OCI-LY1 (cell line): ENCODE measurements at regions not wholly inside any gene's neighbourhood (a gene's known extent, or its start where the extent isn't known, plus 50 kb on each side); places are given as distances from the start of the nearest gene placed in this dataset.

Source experiments
- H2AFZ ChIP-seq: fragments of 200-600 bp; sonication (generic), shearing (Covaris generic); 2 replicates; pipeline ENCODE4 v1.6.0; 2014; ENCODE audit warnings: antibody characterized with exemption, mild to moderate bottlenecking, low read length
- H3F3A ChIP-seq: fragments of 200-600 bp; sonication (generic), shearing (Covaris generic); 2 replicates; pipeline ENCODE4 v1.6.0; 2014; ENCODE audit warnings: mild to moderate bottlenecking, antibody characterized with exemption, low read length, moderate library complexity; ENCODE audit not compliant: insufficient read depth
- H3K27ac ChIP-seq: fragments of 200-600 bp; sonication (generic); 2 replicates; pipeline ENCODE4 v1.5.1; 2014; ENCODE audit warnings: low read length, mixed run types, mild to moderate bottlenecking, low read depth; ENCODE audit not compliant: poor library complexity, severe bottlenecking
- H3K27me3 ChIP-seq: fragments of 200-600 bp; sonication (generic); 2 replicates; pipeline ENCODE4 v1.6.0; 2014; ENCODE audit warnings: antibody characterized with exemption, mild to moderate bottlenecking, low read length, moderate library complexity; ENCODE audit not compliant: insufficient read depth
- H3K36me3 ChIP-seq: fragments of 200-600 bp; sonication (generic); 2 replicates; pipeline ENCODE4 v1.6.1; 2014; ENCODE audit warnings: mild to moderate bottlenecking, antibody characterized with exemption, low read length, moderate library complexity, mixed read lengths; ENCODE audit not compliant: insufficient read depth
- H3K4me1 ChIP-seq: fragments of 200-600 bp; sonication (generic); 2 replicates; pipeline ENCODE4 v1.5.1; 2014; ENCODE audit warnings: mild to moderate bottlenecking, low read length, moderate library complexity; ENCODE audit not compliant: insufficient read depth, severe bottlenecking
- H3K4me2 ChIP-seq: fragments of 200-600 bp; sonication (generic), shearing (Covaris generic); 2 replicates; pipeline ENCODE4 v1.6.1; 2014; ENCODE audit warnings: low read length
- H3K4me3 ChIP-seq: fragments of 200-600 bp; sonication (generic); 2 replicates; pipeline ENCODE4 v1.5.1; 2014; ENCODE audit warnings: low read length, low read depth, mild to moderate bottlenecking, mixed read lengths; ENCODE audit not compliant: poor library complexity, severe bottlenecking
- H3K79me2 ChIP-seq: fragments of 200-600 bp; shearing (Covaris generic); 2 replicates; pipeline ENCODE4 v1.6.1; 2016; ENCODE audit warnings: mixed run types, low read length, mixed read lengths; ENCODE audit not compliant: insufficient read depth
- H3K9ac ChIP-seq: fragments of 200-600 bp; sonication (generic), shearing (Covaris generic); 2 replicates; pipeline ENCODE4 v1.6.1; 2014; ENCODE audit warnings: mild to moderate bottlenecking, low read length, mixed read lengths
- H3K9me2 ChIP-seq: fragments of 200-600 bp; sonication (generic), shearing (Covaris generic); 2 replicates; pipeline ENCODE4 v1.6.1; 2014; ENCODE audit warnings: low read depth, mild to moderate bottlenecking, low read length, mixed read lengths
- H3K9me3 ChIP-seq: fragments of 200-600 bp; shearing (Covaris generic); 2 replicates; pipeline ENCODE4 v1.6.1; 2014; ENCODE audit warnings: low read length, mixed read lengths
- H4K20me1 ChIP-seq: fragments of 200-600 bp; sonication (generic), shearing (Covaris generic); 2 replicates; pipeline ENCODE4 v1.6.0; 2016; ENCODE audit warnings: mild to moderate bottlenecking, low read length; ENCODE audit not compliant: insufficient read depth
- CTCF ChIP-seq: fragments of 200-600 bp; sonication (generic), shearing (Covaris generic); IDR thresholded peaks from 2 replicates; pipeline ENCODE4 v1.5.1; 2017; ENCODE audit warnings: mild to moderate bottlenecking, antibody characterized with exemption, low read length, moderate library complexity, mixed read lengths
- EZH2 ChIP-seq: fragments of 200-600 bp; sonication (generic), shearing (Covaris generic); IDR thresholded peaks from 2 replicates; pipeline ENCODE4 v1.8.0; 2017; ENCODE audit warnings: borderline replicate concordance, mixed run types, mild to moderate bottlenecking, antibody characterized with exemption, low read length, moderate library complexity, mixed read lengths

GRCh38 chr20:24084281-24084680, 95.7 kb upstream of the GGTLC1 start:
- H2AFZ ChIP-seq = no peak overlapping the region
- H3K4me1 ChIP-seq = no peaks in the 10 kb centered on the region
- H3K9me3 ChIP-seq = no peaks in the 10 kb centered on the region
- no peaks in the 10 kb centered on the region for H3K36me3 ChIP-seq
- no peaks in the 10 kb centered on the region for H3K27me3 ChIP-seq
- no peak overlapping the region for H3K4me3 ChIP-seq
- H3K9ac ChIP-seq = no peak overlapping the region
- no peaks in the 10 kb centered on the region for H3K9me2 ChIP-seq
- H4K20me1 ChIP-seq = no peaks in the 10 kb centered on the region
- TF ChIP-seq CTCF = no peak
- no peak for TF ChIP-seq EZH2
- no peak overlapping the region for H3K4me2 ChIP-seq
- no peak overlapping the region for H3K27ac ChIP-seq
- no peaks in the 10 kb centered on the region for H3F3A ChIP-seq
- no peaks in the 10 kb centered on the region for H3K79me2 ChIP-seq

GRCh38 chr20:24081077-24081476, 92.5 kb upstream of the GGTLC1 start:
- H3K4me3 ChIP-seq = no peak overlapping the region
- no peaks in the 10 kb centered on the region for H3K4me1 ChIP-seq
- H4K20me1 ChIP-seq = no peaks in the 10 kb centered on the region
- H3K79me2 ChIP-seq = no peaks in the 10 kb centered on the region
- H3F3A ChIP-seq = no peaks in the 10 kb centered on the region
- H3K9me3 ChIP-seq = no peaks in the 10 kb centered on the region
- no peaks in the 10 kb centered on the region for H3K27me3 ChIP-seq
- H3K9ac ChIP-seq = no peak overlapping the region
- H3K36me3 ChIP-seq = no peaks in the 10 kb centered on the region
- H3K27ac ChIP-seq = no peak overlapping the region
- no peaks in the 10 kb centered on the region for H3K9me2 ChIP-seq
- H3K4me2 ChIP-seq = no peak overlapping the region
- no peak overlapping the region for H2AFZ ChIP-seq
- TF ChIP-seq EZH2 (no peak), CTCF (no peak)

- no peaks in the 10 kb centered on the region for H4K20me1 ChIP-seq
- no peaks in the 10 kb centered on the region for H3K79me2 ChIP-seq
- no peak overlapping the region for H3K4me3 ChIP-seq
- H3K27me3 ChIP-seq = no peaks in the 10 kb centered on the region
- no peaks in the 10 kb centered on the region for H3K4me1 ChIP-seq
- TF ChIP-seq CTCF (no peak), EZH2 (no peak)
- H3F3A ChIP-seq = no peaks in the 10 kb centered on the region
- H3K9ac ChIP-seq = no peak overlapping the region
- H3K9me2 ChIP-seq = no peaks in the 10 kb centered on the region
- H2AFZ ChIP-seq = no peak overlapping the region
- H3K27ac ChIP-seq = no peak overlapping the region
- H3K9me3 ChIP-seq = no peaks in the 10 kb centered on the region
- H3K36me3 ChIP-seq = no peaks in the 10 kb centered on the region
- H3K4me2 ChIP-seq = no peak overlapping the region
Measured at GRCh38 chr20:24079661-24080412, 91.3 kb upstream of the GGTLC1 start.
